ENCODE measurements at regions not wholly inside any gene's neighbourhood (a gene's known extent, or its start where the extent isn't known, plus 50 kb on each side); places are given as distances from the start of the nearest gene placed in this dataset.

DNA sequence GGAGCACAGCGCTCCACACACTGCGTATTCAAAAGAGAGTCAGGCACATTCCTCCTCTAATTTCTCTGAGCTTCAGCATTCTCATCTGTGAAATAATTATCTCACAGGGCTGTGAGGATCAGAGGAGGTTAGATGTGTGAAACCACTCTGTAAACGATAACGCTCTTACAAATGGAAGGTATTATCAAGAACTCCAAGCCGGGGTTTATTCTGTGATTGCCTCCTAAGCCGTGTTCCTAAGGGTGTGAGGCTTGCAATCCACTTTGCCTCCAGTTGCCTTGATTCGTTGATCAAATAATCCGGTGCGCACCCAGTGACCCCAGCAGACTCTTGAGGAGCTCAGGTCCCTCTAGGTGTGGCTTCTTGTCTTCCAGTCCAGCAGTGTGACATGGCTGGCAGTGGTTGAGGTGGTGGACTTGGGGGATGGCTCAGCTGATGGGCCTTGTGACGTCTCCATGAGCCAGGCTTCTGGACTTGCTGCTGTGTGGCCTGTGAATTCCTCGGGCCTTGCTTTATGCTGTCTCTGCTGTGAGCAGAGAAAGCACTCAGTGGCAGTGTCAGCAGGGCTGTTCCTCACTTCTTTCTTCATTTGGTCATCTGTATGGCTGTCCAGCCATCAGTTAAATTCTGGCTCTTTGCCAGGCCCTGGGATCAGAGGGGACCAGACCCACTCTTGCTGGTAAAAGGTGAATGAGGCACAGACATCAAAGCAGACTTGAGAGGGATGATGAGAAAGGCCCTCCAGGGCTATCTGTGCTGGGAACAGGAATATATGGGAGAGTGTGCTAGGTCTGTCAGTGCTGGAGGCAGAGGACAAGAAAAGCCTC is 71.0 kb downstream of the SLC25A47 start:
- DNase-seq (ENCODE audit: low spot score): no peak
- TF ChIP-seq, protein P1, sequence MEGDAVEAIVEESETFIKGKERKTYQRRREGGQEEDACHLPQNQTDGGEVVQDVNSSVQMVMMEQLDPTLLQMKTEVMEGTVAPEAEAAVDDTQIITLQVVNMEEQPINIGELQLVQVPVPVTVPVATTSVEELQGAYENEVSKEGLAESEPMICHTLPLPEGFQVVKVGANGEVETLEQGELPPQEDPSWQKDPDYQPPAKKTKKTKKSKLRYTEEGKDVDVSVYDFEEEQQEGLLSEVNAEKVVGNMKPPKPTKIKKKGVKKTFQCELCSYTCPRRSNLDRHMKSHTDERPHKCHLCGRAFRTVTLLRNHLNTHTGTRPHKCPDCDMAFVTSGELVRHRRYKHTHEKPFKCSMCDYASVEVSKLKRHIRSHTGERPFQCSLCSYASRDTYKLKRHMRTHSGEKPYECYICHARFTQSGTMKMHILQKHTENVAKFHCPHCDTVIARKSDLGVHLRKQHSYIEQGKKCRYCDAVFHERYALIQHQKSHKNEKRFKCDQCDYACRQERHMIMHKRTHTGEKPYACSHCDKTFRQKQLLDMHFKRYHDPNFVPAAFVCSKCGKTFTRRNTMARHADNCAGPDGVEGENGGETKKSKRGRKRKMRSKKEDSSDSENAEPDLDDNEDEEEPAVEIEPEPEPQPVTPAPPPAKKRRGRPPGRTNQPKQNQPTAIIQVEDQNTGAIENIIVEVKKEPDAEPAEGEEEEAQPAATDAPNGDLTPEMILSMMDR (IDR thresholded peaks at IDR 0.05; ENCODE audit: extremely low read depth, missing control alignments): no peak

DNA sequence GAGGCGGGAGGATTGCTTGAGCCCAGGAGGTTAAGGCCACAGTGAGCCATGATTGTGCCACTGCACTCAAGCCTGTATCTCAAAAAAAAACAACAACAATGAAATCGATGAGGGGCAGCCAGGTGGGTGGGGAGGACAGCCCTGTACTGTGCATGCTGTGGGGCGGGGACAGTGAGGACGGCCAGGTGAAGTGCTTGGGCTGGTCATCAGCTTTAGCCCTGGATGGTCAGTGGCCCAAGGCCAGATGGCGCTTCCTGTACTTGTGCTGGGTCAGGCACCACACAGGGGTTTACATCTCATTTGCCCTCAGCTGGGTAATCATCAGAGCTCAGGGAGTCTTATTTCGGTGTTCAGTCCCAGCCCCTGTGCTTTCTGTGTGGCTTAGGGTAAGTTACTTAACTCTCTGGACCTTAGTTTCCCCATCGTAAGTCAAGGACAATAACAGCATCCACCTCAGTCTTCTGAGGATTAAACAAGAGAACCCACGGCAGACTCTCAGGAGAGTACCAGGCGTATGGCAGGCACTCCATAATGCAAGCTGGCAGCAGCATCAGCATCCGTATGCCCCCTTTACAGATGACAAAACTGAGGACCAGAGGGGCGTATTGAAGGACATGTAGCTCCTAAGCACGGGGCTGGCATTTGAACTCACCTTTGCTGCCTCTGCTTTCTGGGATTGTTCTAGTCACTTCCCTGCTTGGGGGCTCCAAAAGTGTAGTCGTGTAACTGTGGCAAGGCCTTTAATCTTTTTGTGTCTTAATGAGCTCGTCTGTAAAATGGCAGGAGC is 71.9 kb downstream of the SLC25A47 start:
- TF ChIP-seq, protein P1 (IDR thresholded peaks at IDR 0.05; ENCODE audit: extremely low read depth, missing control alignments): no peak
- DNase-seq (ENCODE audit: low spot score): no peak

DNA sequence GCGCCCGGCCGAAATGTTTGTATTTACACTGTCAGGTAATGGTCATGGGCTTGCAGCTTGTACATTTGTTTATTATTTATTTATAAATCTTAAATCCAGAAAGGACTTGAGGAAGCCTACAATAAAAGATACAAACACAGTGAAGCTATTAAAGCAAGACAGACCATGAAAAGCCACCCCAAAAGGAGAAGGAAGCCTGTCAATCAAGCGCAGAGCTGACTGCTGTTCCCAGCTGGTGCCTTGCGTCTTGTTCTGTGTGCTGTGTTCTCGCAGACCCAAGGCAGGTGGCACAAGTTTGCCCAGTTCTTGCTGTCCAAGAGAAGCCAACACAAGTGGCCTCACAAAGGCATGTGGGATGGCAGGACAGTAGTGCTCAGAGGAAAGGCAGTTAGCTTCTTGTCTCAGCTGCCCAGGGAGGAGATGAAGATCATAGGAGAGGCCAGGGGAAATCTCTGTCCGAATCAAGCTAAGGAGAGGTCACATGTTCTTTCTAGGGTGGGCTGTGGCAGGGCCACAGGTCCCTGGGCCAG is 73.2 kb downstream of the SLC25A47 start:
- TF ChIP-seq, protein P1 (IDR thresholded peaks at IDR 0.05; ENCODE audit: extremely low read depth, missing control alignments): no peak

DNA sequence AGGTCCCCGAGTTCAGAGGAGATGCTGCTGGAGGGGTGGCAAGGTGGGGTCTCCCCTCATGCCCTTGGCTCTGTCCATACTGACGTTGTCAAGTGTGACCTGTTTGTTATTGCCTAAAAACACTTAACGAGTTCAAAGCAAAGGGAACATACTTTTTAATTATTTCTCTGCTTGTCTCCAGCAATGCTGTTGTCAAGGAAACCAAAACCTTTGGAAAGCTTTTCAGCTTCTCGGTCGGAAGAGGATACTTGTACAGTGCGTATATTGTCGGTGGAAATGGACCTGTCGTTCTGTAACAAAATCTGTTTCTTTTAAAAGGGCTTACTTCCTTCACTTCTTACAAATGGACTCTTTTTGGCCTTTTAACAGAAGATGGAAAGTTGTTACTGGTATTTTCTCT is 73.9 kb downstream of the SLC25A47 start:
- TF ChIP-seq, protein P1 (IDR thresholded peaks at IDR 0.05; ENCODE audit: extremely low read depth, missing control alignments): no peak

More for the DNA sequence above, 73.2 kb downstream of the SLC25A47 start:
- no peak for DNase-seq (ENCODE audit: low spot score)

DNA sequence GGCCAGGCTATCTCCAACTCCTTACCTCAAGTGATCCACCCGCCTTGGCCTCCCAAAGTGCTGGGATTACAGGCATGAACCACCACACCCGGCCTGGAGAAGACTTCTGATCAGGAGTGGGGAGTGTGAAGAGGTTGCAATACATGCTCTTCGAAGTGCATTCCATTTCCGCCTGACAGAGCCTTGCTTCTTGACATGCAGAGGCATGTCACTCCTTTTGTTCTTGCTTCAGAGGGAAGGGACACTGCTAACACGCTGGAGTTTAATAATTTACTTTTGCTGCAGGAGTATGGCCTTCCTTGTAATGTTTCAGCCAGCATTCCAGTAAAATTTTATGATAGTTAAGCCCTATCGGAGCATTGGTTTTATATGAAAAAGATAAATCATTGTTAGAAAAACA is 74.9 kb downstream of the SLC25A47 start:
- TF ChIP-seq, protein P1 (IDR thresholded peaks at IDR 0.05; ENCODE audit: extremely low read depth, missing control alignments): no peak
- no peak for DNase-seq (ENCODE audit: low spot score)

More for the DNA sequence above, 73.9 kb downstream of the SLC25A47 start:
- no peak for DNase-seq (ENCODE audit: low spot score)

DNA sequence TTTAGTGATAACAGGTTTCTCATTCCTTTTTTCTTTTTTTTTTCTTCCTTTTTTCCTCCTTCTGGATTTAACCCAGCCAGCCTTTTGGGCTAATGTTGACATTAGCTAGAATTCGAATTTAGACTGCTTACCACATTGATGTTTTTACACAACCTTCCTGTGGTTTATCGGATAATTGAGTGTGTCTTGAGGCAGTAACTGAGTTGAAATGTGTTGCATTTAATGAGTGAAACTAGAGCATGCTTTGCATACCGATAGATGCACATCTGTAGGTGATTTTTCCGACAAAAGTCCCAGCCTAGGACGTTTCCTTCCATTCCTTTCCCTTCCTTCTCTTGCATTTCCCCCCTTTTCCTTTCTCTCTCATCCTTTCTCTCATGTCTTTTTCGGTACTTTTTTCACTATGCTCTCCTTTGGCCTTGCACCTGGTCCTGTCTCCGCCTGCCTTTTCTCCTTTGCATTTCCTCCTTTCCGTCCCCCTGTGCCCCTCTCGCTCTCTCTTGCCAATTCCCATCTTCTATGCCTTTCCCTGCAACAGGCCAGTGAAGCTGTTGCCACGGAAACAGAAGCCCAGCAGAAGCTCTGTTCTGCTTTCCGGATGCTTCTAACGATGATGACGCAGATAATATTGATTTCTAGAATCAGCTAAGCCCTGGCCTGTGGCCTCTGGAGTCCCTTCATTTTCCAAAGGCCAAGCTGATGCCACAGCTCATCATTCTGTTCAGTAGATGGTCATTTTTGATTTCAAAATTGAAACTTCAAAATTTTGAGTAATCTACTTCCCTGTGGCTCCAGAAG is 76.1 kb downstream of the SLC25A47 start:
- DNase-seq (ENCODE audit: low spot score): no peak
- TF ChIP-seq, protein P1 (IDR thresholded peaks at IDR 0.05; ENCODE audit: extremely low read depth, missing control alignments): no peak
